ENCODE measurements at regions not wholly inside any gene's neighbourhood (a gene's known extent, or its start where the extent isn't known, plus 50 kb on each side); places are given as distances from the start of the nearest gene placed in this dataset.

GRCh38 chr2:190765386-190766173 is 115.0 kb upstream of the GLS start:
- no peak overlapping the region for H3K4me3 ChIP-seq
- H3K9me3 ChIP-seq, result no peaks in the 10 kb centered on the region
- no peak overlapping the region for H3K27ac ChIP-seq
- DNase-seq, result no peak
- TF ChIP-seq POLR2A (IDR thresholded peaks at IDR 0.05) (no peak), CTCF (IDR thresholded peaks at IDR 0.05) (no peak)
- no peaks in the 10 kb centered on the region for H3K27me3 ChIP-seq
- H3K36me3 ChIP-seq, result no peaks in the 10 kb centered on the region
- intact Hi-C loops (cut with DNase I; ENCODE audit: low total_unique reads), result no loop called here
- H3K4me1 ChIP-seq, result no peaks in the 10 kb centered on the region

GRCh38 chr2:190766174-190766572 is 114.4 kb upstream of the GLS start:
- intact Hi-C loops (cut with DNase I; ENCODE audit: low total_unique reads), result no loop called here
- TF ChIP-seq CTCF (IDR thresholded peaks at IDR 0.05) (no peak), POLR2A (IDR thresholded peaks at IDR 0.05) (no peak)
- Histone ChIP-seq H3K27ac (no peak overlapping the region), H3K27me3 (no peaks in the 10 kb centered on the region), H3K4me1 (no peaks in the 10 kb centered on the region), H3K4me3 (no peak overlapping the region), H3K9me3 (no peaks in the 10 kb centered on the region), H3K36me3 (no peaks in the 10 kb centered on the region)
- DNase-seq, result no peak

- Histone ChIP-seq H3K36me3 (no peaks in the 10 kb centered on the region), H3K27ac (no peak overlapping the region), H3K4me3 (no peak overlapping the region), H3K4me1 (no peaks in the 10 kb centered on the region), H3K27me3 (no peaks in the 10 kb centered on the region), H3K9me3 (no peaks in the 10 kb centered on the region)
- no peak for DNase-seq
- intact Hi-C loops (cut with DNase I; ENCODE audit: low total_unique reads), result no loop called here
- TF ChIP-seq CTCF (IDR thresholded peaks at IDR 0.05), result no peak
- no peak for TF ChIP-seq POLR2A (IDR thresholded peaks at IDR 0.05)
These were observed 114.0 kb upstream of the GLS start for GRCh38 chr2:190766595-190766994.

- H3K27ac ChIP-seq, result no peak overlapping the region
- DNase-seq, result no peak
- no peaks in the 10 kb centered on the region for H3K27me3 ChIP-seq
- H3K36me3 ChIP-seq, result no peaks in the 10 kb centered on the region
- TF ChIP-seq POLR2A (IDR thresholded peaks at IDR 0.05) (no peak), CTCF (IDR thresholded peaks at IDR 0.05) (no peak)
- H3K4me1 ChIP-seq, result no peaks in the 10 kb centered on the region
- intact Hi-C loops (cut with DNase I; ENCODE audit: low total_unique reads), result no loop called here
- H3K9me3 ChIP-seq, result no peaks in the 10 kb centered on the region
- H3K4me3 ChIP-seq, result no peak overlapping the region
These were observed 112.8 kb upstream of the GLS start for GRCh38 chr2:190767821-190768220.

- intact Hi-C loops (cut with DNase I; ENCODE audit: low total_unique reads), result no loop called here
- no peak for DNase-seq
- H3K27ac ChIP-seq, result no peak overlapping the region
- no peaks in the 10 kb centered on the region for H3K27me3 ChIP-seq
- no peaks in the 10 kb centered on the region for H3K36me3 ChIP-seq
- TF ChIP-seq POLR2A (IDR thresholded peaks at IDR 0.05), result no peak
- TF ChIP-seq CTCF (IDR thresholded peaks at IDR 0.05), result no peak
- H3K4me3 ChIP-seq, result no peak overlapping the region
- H3K4me1 ChIP-seq, result no peaks in the 10 kb centered on the region
- no peaks in the 10 kb centered on the region for H3K9me3 ChIP-seq
These were observed 111.4 kb upstream of the GLS start for GRCh38 chr2:190769258-190769657.
